AG04450 (cell line): ENCODE measurements at regions not wholly inside any gene's neighbourhood (a gene's known extent, or its start where the extent isn't known, plus 50 kb on each side); places are given as distances from the start of the nearest gene placed in this dataset.

Experiments
- CTCF ChIA-PET: fragments of 300-600, 350-600 bp; formaldehyde crosslinking; extraction: SDS; loops from one replicate; lab custom pipeline; 2022; ENCODE audit warnings: antibody characterized with exemption, inconsistent platforms; lab: Charles Lee
- POLR2A ChIA-PET: fragments of 350-600 bp; formaldehyde crosslinking; extraction: SDS; loops from one replicate; lab custom pipeline; 2021; ENCODE audit warnings: antibody characterized with exemption, inconsistent platforms; lab: Yijun Ruan, JAX
- DNase-seq: peaks from one replicate; pipeline ENCODE4 v3.0.0-alpha.2; 2011; ENCODE audit warnings: low read depth, low spot score
- H3K27ac ChIP-seq: one replicate; pipeline ENCODE4 v1.5.1; 2012; ENCODE audit warnings: low read depth, low read length, control low read depth
- H3K27me3 ChIP-seq: one replicate; pipeline ENCODE4 v1.6.0; 2012; ENCODE audit warnings: low read length; ENCODE audit not compliant: control insufficient read depth, insufficient read depth
- H3K4me3 ChIP-seq: 2 replicates; pipeline ENCODE4 v1.5.1; 2011; ENCODE audit warnings: mild to moderate bottlenecking, low read depth, low read length, control low read depth
- H3K9me3 ChIP-seq: 2 replicates; pipeline ENCODE4 v1.5.1; 2012; ENCODE audit warnings: low read length; ENCODE audit not compliant: control insufficient read depth, insufficient read depth
- TF ChIP-seq, protein P1 (sequence below): IDR thresholded peaks from 2 replicates; pipeline ENCODE4 v1.5.1; 2011; ENCODE audit warnings: low read depth, low read length, control low read depth, inconsistent platforms

DNA sequence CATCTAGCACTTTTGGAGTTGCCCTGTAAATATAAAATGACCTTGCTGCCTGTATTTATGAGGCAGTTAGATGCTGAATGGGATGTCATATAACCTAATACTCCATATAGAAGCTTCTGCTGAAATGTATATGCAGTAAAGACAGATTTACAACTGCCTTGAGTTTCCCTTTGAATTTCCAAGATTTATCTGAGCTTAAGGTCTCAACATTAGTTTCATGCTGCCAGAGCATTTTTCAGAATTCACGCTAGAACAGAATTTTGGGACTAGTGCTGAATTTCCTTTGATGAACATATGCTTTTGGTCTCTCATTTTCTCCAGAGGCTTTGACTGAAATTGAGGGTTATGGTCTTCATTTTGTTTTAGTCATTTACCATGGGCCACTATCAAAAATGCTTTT is 254.7 kb upstream of the FANCL start:
- no peaks in the 10 kb centered on the region for H3K27me3 ChIP-seq
- TF ChIP-seq, protein P1, sequence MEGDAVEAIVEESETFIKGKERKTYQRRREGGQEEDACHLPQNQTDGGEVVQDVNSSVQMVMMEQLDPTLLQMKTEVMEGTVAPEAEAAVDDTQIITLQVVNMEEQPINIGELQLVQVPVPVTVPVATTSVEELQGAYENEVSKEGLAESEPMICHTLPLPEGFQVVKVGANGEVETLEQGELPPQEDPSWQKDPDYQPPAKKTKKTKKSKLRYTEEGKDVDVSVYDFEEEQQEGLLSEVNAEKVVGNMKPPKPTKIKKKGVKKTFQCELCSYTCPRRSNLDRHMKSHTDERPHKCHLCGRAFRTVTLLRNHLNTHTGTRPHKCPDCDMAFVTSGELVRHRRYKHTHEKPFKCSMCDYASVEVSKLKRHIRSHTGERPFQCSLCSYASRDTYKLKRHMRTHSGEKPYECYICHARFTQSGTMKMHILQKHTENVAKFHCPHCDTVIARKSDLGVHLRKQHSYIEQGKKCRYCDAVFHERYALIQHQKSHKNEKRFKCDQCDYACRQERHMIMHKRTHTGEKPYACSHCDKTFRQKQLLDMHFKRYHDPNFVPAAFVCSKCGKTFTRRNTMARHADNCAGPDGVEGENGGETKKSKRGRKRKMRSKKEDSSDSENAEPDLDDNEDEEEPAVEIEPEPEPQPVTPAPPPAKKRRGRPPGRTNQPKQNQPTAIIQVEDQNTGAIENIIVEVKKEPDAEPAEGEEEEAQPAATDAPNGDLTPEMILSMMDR = no peak
- POLR2A ChIA-PET = no interaction called here
- no peaks in the 10 kb centered on the region for H3K9me3 ChIP-seq
- H3K27ac ChIP-seq = no peak overlapping the region
- no peak for DNase-seq
- no peak overlapping the region for H3K4me3 ChIP-seq
- CTCF ChIA-PET = no interaction called here

DNA sequence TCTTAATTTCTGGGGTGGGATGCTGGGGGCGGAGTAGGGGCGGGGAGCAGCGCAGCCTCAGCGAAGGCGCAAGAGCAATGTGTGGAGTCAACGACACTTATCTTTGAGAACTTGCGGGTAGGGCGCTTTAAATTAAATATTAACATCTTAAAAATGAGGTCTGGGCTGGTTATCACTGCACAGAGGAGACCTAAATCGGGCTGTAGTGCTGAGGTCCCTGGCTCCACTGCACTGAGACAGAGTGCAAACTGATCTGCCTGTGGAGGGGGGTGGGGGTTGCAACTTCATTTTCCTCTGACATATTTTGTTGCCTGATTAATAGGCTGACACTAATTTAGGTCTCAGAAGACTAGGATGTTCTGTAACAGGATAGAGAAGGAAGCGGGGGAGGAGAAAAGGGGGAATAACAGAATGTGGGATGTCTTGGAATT is 253.0 kb upstream of the FANCL start:
- TF ChIP-seq, protein P1 = no peak
- no peak for DNase-seq
- no peaks in the 10 kb centered on the region for H3K9me3 ChIP-seq
- CTCF ChIA-PET = no interaction called here
- no peak overlapping the region for H3K27ac ChIP-seq
- H3K27me3 ChIP-seq = no peaks in the 10 kb centered on the region
- POLR2A ChIA-PET = no interaction called here
- H3K4me3 ChIP-seq = no peak overlapping the region

DNA sequence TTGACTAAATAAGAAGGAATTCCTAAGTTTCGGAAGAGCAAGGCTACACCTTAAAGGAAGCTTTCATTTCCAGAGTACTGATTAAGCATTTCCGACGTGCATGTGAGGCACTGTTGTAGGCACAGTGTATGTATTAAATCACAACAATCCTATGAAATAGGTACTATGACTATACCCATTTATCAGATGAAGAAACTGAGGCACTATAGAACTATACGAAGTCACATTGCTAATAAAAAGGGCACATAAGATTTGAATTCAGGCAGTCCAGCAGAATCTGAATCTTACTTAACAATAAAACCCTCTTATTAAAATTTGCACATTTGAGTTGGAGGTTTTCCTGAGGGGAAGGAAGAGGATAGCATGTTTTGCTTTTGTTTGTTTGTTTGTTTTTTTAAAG is 243.5 kb upstream of the FANCL start:
- no peak overlapping the region for H3K4me3 ChIP-seq
- no peak for DNase-seq
- POLR2A ChIA-PET = no interaction called here
- TF ChIP-seq, protein P1 = no peak
- no peak overlapping the region for H3K27ac ChIP-seq
- CTCF ChIA-PET = no interaction called here
- no peaks in the 10 kb centered on the region for H3K9me3 ChIP-seq
- no peaks in the 10 kb centered on the region for H3K27me3 ChIP-seq

DNA sequence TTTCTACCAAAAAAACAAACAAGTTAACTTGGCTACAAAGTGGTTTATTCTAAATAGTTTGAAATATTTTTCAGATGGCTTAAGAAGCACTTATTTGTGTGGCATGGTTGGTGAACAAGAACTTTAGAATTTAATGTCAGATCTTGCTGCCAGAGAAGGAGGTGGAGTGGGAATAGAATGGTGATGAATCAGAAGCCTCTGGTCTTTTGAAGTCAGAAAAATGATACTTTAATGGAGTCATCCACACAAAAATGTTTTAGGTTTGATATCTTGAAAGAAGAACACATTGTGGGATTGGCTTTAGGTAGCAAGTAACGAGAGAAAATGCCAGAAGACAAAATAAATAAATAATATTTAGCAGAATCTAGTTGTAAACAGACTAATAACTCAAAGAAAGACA is 243.1 kb upstream of the FANCL start:
- POLR2A ChIA-PET = no interaction called here
- TF ChIP-seq, protein P1 = no peak
- no peak for DNase-seq
- H3K9me3 ChIP-seq = no peaks in the 10 kb centered on the region
- CTCF ChIA-PET = no interaction called here
- no peak overlapping the region for H3K4me3 ChIP-seq
- no peak overlapping the region for H3K27ac ChIP-seq
- H3K27me3 ChIP-seq = no peaks in the 10 kb centered on the region

DNA sequence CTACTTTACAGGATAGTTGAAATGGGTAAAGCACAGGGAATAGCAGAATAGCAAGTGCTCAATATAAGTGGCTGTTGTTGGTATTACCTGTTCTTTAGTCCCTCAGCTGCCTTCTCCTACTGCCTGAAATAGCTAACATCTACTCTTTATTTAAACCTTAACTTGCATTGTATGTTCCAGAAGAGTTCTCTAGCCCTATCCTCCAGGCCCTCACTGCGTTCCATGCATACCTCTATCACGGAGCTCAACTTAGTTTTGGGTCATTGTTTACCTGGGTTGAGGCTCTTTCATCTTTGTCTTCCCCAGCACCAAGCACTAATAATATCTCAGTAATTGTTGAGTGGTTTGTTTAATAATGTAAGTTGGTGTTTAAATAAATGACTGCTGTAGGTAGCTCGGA is 242.2 kb upstream of the FANCL start:
- DNase-seq = no peak
- H3K27me3 ChIP-seq = no peaks in the 10 kb centered on the region
- no peaks in the 10 kb centered on the region for H3K9me3 ChIP-seq
- no peak overlapping the region for H3K4me3 ChIP-seq
- no peak overlapping the region for H3K27ac ChIP-seq
- ChIA-PET POLR2A (no interaction called here), CTCF (no interaction called here)
- TF ChIP-seq, protein P1 = no peak
